SU-DHL-6 (cell line): ENCODE measurements at regions not wholly inside any gene's neighbourhood (a gene's known extent, or its start where the extent isn't known, plus 50 kb on each side); places are given as distances from the start of the nearest gene placed in this dataset.

Experiments used
- CTCF ChIP-seq: fragments of 200-600 bp; sonication (generic); IDR thresholded peaks from one replicate; pipeline ENCODE4 v1.5.1; 2017; ENCODE audit warnings: antibody characterized with exemption, mild to moderate bottlenecking, low read length, moderate library complexity; ENCODE audit not compliant: insufficient read depth, poor library complexity, severe bottlenecking
- EZH2phosphoT487 ChIP-seq: fragments of 200-600 bp; sonication (generic), shearing (Covaris generic); conservative IDR thresholded peaks from 2 replicates; pipeline ENCODE4 v1.6.1; 2018; ENCODE audit warnings: mild to moderate bottlenecking, antibody characterized with exemption, low read length, moderate library complexity, mixed read lengths

DNA sequence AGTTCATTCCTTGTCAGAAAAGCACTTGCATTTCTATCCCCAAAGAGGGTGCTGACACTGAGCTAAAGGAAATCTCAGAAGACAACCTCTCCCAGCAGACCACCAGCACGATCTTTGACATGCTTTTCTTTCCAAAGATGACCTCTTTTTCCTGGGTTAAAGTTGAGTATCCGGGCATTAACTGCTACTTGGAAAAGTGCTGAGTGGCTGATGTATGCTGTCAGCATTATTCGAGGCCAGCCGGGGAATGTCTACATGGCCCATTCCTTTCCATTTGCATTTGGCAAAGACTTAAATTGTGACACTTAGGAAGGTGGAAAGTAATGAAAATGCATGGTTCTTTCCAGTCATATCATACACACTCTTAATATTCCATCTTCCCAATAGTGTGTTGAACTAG lies 90.6 kb upstream of the SKAP2 start:
- TF ChIP-seq EZH2phosphoT487 (no peak), CTCF (no peak)
